ENCODE measurements at regions not wholly inside any gene's neighbourhood (a gene's known extent, or its start where the extent isn't known, plus 50 kb on each side); places are given as distances from the start of the nearest gene placed in this dataset.

GRCh38 chrX:40964633-40965586, 120.3 kb upstream of the USP9X start:
- no peaks in the 10 kb centered on the region for H3K36me3 ChIP-seq (ENCODE audit: control insufficient read depth in 4 of 4, insufficient read depth in 4 of 4, low read length in 4 of 4)
- H3K4me1 ChIP-seq (ENCODE audit: control insufficient read depth in 5 of 5, insufficient read depth in 5 of 5, low read length in 5 of 5): no peaks in the 10 kb centered on the region
- WGBS, 2 donors: 46 to 63% methylated on average over 4 of the region's 4 CpGs
- no peak overlapping the region for H3K4me3 ChIP-seq
- H3K27me3 ChIP-seq (ENCODE audit: control insufficient read depth in 3 of 3, insufficient read depth in 3 of 3, low read length in 2 of 3): peaks cover 0 to 8% (median 0%) of the 10 kb centered on the region in 3 donors
- TF ChIP-seq, protein P1, sequence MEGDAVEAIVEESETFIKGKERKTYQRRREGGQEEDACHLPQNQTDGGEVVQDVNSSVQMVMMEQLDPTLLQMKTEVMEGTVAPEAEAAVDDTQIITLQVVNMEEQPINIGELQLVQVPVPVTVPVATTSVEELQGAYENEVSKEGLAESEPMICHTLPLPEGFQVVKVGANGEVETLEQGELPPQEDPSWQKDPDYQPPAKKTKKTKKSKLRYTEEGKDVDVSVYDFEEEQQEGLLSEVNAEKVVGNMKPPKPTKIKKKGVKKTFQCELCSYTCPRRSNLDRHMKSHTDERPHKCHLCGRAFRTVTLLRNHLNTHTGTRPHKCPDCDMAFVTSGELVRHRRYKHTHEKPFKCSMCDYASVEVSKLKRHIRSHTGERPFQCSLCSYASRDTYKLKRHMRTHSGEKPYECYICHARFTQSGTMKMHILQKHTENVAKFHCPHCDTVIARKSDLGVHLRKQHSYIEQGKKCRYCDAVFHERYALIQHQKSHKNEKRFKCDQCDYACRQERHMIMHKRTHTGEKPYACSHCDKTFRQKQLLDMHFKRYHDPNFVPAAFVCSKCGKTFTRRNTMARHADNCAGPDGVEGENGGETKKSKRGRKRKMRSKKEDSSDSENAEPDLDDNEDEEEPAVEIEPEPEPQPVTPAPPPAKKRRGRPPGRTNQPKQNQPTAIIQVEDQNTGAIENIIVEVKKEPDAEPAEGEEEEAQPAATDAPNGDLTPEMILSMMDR (IDR thresholded peaks at IDR 0.05; ENCODE audit: control extremely low read depth, extremely low read depth): no peak
- ATAC-seq (ENCODE audit: insufficient read depth, low FRiP score) (no peak), DNase-seq (peak in 1 of 3 donors; percentile 8)
- no peak overlapping the region for H3K27ac ChIP-seq (ENCODE audit: low read depth in 1 of 2, low read length in 1 of 2)
- H3K9ac ChIP-seq (ENCODE audit: insufficient read depth in 1 of 2, low read length in 2 of 2): no peak overlapping the region
- peaks cover 0 to 6% (median 0%) of the 10 kb centered on the region in 4 donors for H3K9me3 ChIP-seq (ENCODE audit: control insufficient read depth in 4 of 4, insufficient read depth in 3 of 4, low read length in 3 of 4)

DNA sequence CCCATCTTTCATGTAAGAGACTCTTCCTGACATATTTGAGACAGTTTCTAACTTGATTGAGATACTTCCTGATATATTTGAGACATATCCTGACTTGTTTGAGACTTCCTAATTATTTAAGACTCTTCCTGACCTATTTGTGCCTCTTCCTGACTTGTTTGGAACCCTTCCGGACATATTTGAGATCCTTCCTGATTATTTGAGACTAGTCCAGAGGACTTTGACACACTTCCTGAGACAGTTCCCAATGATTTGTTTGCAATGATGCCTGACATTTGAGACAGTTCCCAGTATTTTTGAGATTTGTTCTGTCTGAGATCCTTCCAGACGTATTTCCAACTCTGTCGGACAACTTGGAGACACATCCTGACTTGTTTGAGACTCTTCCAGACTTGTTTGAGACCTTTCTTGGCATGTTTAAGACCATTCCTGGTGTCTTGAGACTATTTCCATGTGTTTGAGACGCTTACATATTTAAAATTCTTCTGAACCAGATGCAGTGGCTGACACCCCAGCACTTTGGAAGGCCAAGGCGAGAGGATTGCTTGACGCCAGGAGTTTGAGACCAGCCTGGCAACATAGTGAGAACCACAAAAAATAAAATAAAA, 118.9 kb upstream of the USP9X start:
- H3K36me3 ChIP-seq (ENCODE audit: control insufficient read depth in 4 of 4, insufficient read depth in 4 of 4, low read length in 4 of 4): no peaks in the 10 kb centered on the region
- DNase-seq: peak in 2 of 3 donors; percentile 9 to 21
- peaks cover 0 to 6% (median 0%) of the 10 kb centered on the region in 4 donors for H3K9me3 ChIP-seq (ENCODE audit: control insufficient read depth in 4 of 4, insufficient read depth in 3 of 4, low read length in 3 of 4)
- H3K4me3 ChIP-seq: no peak overlapping the region
- H3K27me3 ChIP-seq (ENCODE audit: control insufficient read depth in 3 of 3, insufficient read depth in 3 of 3, low read length in 2 of 3): peaks cover 0 to 8% (median 0%) of the 10 kb centered on the region in 3 donors
- H3K9ac ChIP-seq (ENCODE audit: insufficient read depth in 1 of 2, low read length in 2 of 2): no peak overlapping the region
- peak overlapping the region in 1 of 2 donors; percentile 33 for H3K27ac ChIP-seq (ENCODE audit: low read depth in 1 of 2, low read length in 1 of 2)
- H3K4me1 ChIP-seq (ENCODE audit: control insufficient read depth in 5 of 5, insufficient read depth in 5 of 5, low read length in 5 of 5): no peaks in the 10 kb centered on the region
- WGBS, 2 donors: 69 to 71% methylated on average over 6 of the region's 6 CpGs
- TF ChIP-seq, protein P1 (IDR thresholded peaks at IDR 0.05; ENCODE audit: control extremely low read depth, extremely low read depth): no peak
- no peak for ATAC-seq (ENCODE audit: insufficient read depth, low FRiP score)

DNA sequence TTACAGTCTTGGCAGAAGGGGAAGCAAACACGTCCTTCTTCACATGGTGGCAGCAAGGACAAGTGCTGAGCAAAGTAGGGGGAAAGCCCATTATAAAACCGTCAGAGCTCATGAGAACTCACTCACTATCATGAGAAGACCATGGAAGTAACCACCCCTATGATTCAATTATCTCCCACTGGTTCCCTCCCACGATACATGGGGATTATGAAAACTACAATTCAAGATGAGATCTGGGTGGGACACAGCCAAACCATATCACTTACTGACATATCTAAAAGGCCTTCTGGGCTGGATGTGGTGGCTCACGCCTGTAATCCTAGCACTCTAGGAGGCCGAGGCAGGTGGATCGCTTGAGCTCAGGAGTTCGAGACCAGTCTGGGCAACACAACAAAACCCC, 117.1 kb upstream of the USP9X start:
- DNase-seq (no peak), ATAC-seq (ENCODE audit: insufficient read depth, low FRiP score) (no peak)
- H3K4me3 ChIP-seq: no peak overlapping the region
- TF ChIP-seq, protein P1 (IDR thresholded peaks at IDR 0.05; ENCODE audit: control extremely low read depth, extremely low read depth): no peak
- no peaks in the 10 kb centered on the region for H3K4me1 ChIP-seq (ENCODE audit: control insufficient read depth in 5 of 5, insufficient read depth in 5 of 5, low read length in 5 of 5)
- peaks cover 0 to 8% (median 0%) of the 10 kb centered on the region in 3 donors for H3K27me3 ChIP-seq (ENCODE audit: control insufficient read depth in 3 of 3, insufficient read depth in 3 of 3, low read length in 2 of 3)
- WGBS, 2 donors: 91 to 95% methylated on average over 5 to 7 of the region's 7 CpGs
- no peak overlapping the region for H3K9ac ChIP-seq (ENCODE audit: insufficient read depth in 1 of 2, low read length in 2 of 2)
- no peaks in the 10 kb centered on the region for H3K36me3 ChIP-seq (ENCODE audit: control insufficient read depth in 4 of 4, insufficient read depth in 4 of 4, low read length in 4 of 4)
- peaks cover 0 to 6% (median 3%) of the 10 kb centered on the region in 4 donors for H3K9me3 ChIP-seq (ENCODE audit: control insufficient read depth in 4 of 4, insufficient read depth in 3 of 4, low read length in 3 of 4)
- no peak overlapping the region for H3K27ac ChIP-seq (ENCODE audit: low read depth in 1 of 2, low read length in 1 of 2)

Measured in lung (tissue), 11 donors.